Colonic mucosa (tissue), 4 donors: ENCODE measurements at regions not wholly inside any gene's neighbourhood (a gene's known extent, or its start where the extent isn't known, plus 50 kb on each side); places are given as distances from the start of the nearest gene placed in this dataset.

Experiments used
- DNase-seq: peaks from one replicate; pipeline ENCODE4 v3.0.0-alpha.2; 2020
- H3K27ac ChIP-seq: fragments of 200-600 bp; one replicate; pipeline ENCODE4 v1.8.0; 2021
- H3K27me3 ChIP-seq: fragments of 200-600 bp; one replicate; pipeline ENCODE4 v1.8.0; 2021
- H3K36me3 ChIP-seq: fragments of 200-600 bp; one replicate; pipeline ENCODE4 v1.8.0; 2021
- H3K4me1 ChIP-seq: fragments of 200-600 bp; one replicate; pipeline ENCODE4 v1.8.0; 2021; ENCODE audit warnings: mild to moderate bottlenecking
- H3K4me3 ChIP-seq: fragments of 200-600 bp; one replicate; pipeline ENCODE4 v1.8.0; 2021
- H3K9ac ChIP-seq, 2 donors: one replicate each; pipeline ENCODE4 v1.7.0; 2013; ENCODE audit warnings: control low read depth in 2 of 2, low read depth in 2 of 2, low read length in 2 of 2
- H3K9me3 ChIP-seq: fragments of 200-600 bp; one replicate; pipeline ENCODE4 v1.8.0; 2021
- intact Hi-C: fragments of 100-400 bp; cut with DNase I; formaldehyde crosslinking; loops from one replicate; pipeline ENCODE4 v1.14.1; 2022
- TF ChIP-seq, protein P1 (sequence below): fragments of 200-600 bp; IDR thresholded peaks from one replicate; pipeline ENCODE4 v1.8.0; 2022; ENCODE audit warnings: antibody characterized with exemption, mild to moderate bottlenecking
- donor health status: healthy.
- donor health status: DM: no; HTN: no; CAD: no.
- donor health status: DM: no; HTN: no; CAD: no.

DNA sequence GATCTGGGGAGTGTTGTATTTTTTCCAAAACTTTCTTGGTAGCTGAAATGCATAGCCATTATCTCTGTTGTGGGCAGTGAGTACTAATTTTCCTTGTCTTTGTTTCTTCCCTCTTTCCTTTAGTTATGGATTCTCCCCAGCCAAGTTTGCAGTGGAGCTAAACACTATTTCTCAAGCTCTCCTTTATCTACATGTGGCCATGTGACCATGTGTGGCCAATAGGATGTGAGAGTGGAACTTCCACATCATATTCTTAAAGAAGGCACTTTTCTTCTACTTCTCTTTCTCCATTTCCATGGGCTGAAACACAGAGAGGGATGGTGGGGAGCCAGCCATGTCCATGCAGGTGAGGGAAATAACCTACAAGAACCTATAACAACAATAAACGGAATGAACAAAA, 230.8 kb downstream of the CTH start:
- H3K36me3 ChIP-seq, result no peaks in the 10 kb centered on the region
- no peaks in the 10 kb centered on the region for H3K27me3 ChIP-seq
- intact Hi-C loops, result no loop called here
- no peak for DNase-seq
- no peak overlapping the region for H3K9ac ChIP-seq
- H3K27ac ChIP-seq, result no peak overlapping the region
- H3K4me3 ChIP-seq, result no peak overlapping the region
- H3K4me1 ChIP-seq, result no peaks in the 10 kb centered on the region
- H3K9me3 ChIP-seq, result no peaks in the 10 kb centered on the region
- TF ChIP-seq, protein P1, sequence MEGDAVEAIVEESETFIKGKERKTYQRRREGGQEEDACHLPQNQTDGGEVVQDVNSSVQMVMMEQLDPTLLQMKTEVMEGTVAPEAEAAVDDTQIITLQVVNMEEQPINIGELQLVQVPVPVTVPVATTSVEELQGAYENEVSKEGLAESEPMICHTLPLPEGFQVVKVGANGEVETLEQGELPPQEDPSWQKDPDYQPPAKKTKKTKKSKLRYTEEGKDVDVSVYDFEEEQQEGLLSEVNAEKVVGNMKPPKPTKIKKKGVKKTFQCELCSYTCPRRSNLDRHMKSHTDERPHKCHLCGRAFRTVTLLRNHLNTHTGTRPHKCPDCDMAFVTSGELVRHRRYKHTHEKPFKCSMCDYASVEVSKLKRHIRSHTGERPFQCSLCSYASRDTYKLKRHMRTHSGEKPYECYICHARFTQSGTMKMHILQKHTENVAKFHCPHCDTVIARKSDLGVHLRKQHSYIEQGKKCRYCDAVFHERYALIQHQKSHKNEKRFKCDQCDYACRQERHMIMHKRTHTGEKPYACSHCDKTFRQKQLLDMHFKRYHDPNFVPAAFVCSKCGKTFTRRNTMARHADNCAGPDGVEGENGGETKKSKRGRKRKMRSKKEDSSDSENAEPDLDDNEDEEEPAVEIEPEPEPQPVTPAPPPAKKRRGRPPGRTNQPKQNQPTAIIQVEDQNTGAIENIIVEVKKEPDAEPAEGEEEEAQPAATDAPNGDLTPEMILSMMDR, result no peak

DNA sequence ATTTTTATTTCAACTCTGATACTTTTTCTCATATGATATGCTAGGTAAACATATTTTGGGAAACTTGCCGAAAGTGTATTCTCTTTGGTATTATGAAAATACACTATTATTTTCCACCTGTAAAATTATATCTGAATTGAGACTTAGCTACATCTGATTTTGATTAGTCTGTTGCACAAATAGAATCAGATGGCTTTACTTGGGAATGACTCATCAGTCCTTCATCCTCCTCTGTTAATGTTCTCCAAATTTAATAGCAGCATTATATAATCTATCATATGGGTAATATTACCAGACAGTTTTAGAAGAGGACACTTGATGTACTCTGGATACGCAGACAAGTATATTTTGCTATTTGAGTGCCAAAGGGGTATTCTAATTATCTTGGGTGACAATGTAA, 245.3 kb downstream of the CTH start:
- DNase-seq, result no peak
- TF ChIP-seq, protein P1, result no peak
- no peak overlapping the region for H3K4me3 ChIP-seq
- intact Hi-C loops, result no loop called here
- H3K27me3 ChIP-seq, result no peaks in the 10 kb centered on the region
- H3K9ac ChIP-seq, result no peak overlapping the region
- H3K9me3 ChIP-seq, result no peaks in the 10 kb centered on the region
- H3K36me3 ChIP-seq, result no peaks in the 10 kb centered on the region
- H3K4me1 ChIP-seq, result no peaks in the 10 kb centered on the region
- no peak overlapping the region for H3K27ac ChIP-seq

DNA sequence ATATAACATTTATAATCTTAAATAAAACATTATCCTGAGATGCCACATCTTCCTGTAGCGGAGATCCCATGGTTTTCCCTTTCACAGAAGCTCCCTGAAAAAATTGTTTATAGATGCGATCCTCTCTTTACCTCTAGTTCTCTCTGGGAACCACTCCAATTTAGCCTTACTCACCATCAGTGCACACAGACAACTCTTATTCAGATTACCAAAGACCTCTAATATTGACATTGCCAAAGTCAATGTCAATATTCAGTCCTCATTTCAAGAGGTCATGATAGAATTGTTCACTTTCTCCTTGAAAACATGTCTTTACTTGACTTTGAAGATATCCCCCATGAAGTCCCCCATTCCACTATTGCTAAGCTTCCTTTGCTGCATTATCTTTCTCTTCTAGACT, 248.8 kb downstream of the CTH start:
- intact Hi-C loops, result no loop called here
- H3K9me3 ChIP-seq, result no peaks in the 10 kb centered on the region
- no peak for DNase-seq
- no peaks in the 10 kb centered on the region for H3K27me3 ChIP-seq
- no peak overlapping the region for H3K27ac ChIP-seq
- no peaks in the 10 kb centered on the region for H3K36me3 ChIP-seq
- no peaks in the 10 kb centered on the region for H3K4me1 ChIP-seq
- TF ChIP-seq, protein P1, result no peak
- no peak overlapping the region for H3K4me3 ChIP-seq
- H3K9ac ChIP-seq, result no peak overlapping the region

DNA sequence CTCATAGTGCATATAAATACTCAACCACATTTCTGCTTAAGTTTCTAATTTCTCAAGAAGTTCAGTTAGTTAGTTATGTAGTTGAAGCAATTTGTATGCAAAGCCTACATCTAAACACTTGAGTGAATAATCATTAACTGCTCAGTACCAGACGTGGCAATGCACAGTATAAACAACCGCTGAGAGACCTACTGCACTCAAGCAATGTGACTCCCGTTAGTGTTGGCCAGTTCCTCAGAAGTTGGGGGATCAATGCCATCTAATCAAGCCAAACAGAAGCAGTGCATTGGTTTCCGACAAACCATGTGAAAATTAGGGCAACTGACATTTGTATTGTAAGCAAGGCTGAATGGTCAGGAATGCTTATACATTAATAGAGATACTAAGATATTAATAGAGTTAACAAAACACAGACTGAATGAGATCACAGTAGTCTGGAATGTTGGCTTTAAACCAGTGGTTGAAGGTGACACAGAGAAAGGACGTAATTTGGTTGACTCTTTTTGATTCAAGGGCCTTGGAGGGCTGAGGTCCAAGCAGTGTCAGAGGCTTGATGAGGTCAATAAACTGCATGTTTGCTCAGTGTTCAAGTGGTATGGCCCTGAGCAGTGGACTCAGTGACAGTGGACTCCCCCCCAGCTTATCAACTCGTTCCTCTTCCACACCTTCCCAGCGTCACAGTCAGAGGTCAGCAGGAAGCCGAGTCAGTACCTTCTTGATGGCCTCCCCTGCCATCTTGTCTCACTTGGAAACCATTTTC, 255.5 kb downstream of the CTH start:
- Histone ChIP-seq H3K27ac (no peak overlapping the region), H3K9me3 (no peaks in the 10 kb centered on the region), H3K27me3 (no peaks in the 10 kb centered on the region), H3K4me3 (no peak overlapping the region), H3K9ac (no peak overlapping the region), H3K4me1 (no peaks in the 10 kb centered on the region), H3K36me3 (no peaks in the 10 kb centered on the region)
- intact Hi-C loops, result no loop called here
- DNase-seq, result no peak
- TF ChIP-seq, protein P1, result no peak

DNA sequence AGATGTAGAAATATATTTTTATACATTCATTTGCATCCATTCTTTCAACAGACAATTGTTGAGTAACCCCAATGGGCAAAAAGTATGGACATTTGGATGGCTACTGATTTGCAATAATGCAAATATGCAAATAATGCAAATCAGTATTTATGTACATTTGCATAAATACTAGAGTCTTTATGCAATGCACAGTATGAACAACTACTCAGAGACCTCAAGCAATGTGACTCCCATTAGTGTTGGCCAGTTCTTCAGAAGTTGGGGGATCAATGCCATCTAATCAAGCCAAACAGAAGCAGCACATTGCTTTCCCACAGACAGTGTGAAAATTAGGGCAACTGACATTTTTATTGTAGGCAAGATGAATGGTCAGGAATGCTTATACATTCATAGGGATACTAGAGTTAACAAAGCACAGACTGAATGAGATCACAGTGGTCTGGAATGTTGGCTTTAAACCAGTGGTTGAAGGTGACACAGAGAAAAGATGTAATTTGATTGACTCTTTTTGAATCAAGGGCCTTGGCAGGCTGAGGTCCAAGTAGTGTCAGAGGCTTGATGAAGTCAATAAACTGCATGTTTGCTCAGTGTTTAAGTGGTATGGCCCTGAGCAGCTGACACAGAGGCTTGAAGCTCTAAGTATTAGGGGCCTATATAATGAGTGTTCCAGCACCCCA, 256.6 kb downstream of the CTH start:
- no peaks in the 10 kb centered on the region for H3K27me3 ChIP-seq

More for the DNA sequence above, 256.6 kb downstream of the CTH start:
- H3K27ac ChIP-seq, result no peak overlapping the region
- no peaks in the 10 kb centered on the region for H3K9me3 ChIP-seq
- TF ChIP-seq, protein P1, result no peak
- no peaks in the 10 kb centered on the region for H3K36me3 ChIP-seq
- no peaks in the 10 kb centered on the region for H3K4me1 ChIP-seq
- intact Hi-C loops, result no loop called here
- H3K9ac ChIP-seq, result no peak overlapping the region
- no peak for DNase-seq
- no peak overlapping the region for H3K4me3 ChIP-seq
